ENCODE measurements at regions not wholly inside any gene's neighbourhood (a gene's known extent, or its start where the extent isn't known, plus 50 kb on each side); places are given as distances from the start of the nearest gene placed in this dataset.

DNA sequence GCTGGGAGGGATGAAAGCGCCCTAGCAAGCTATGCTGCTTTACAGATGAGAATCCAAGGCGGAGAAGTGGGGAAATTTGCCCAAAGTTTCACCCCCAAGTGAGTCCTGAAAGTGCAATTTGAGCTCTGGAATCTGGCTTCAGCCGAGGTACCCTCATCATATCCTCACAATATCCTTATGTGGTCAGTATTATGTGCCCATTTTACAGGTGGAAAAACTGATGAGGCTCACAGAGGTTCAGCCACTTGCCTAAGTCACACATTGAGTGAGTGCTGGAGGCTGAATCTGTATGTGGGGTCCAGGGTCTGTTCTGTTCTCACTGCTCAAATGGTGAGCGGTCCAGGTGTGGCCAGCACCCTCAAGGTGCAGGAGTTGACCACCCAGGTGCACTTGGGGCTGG, 85.3 kb downstream of the MATN1 start:
- DNase-seq (ENCODE audit: low read depth) = no peak

GRCh38 chr1:30637183-30637980, 86.0 kb downstream of the MATN1 start:
- no peak for DNase-seq (ENCODE audit: low read depth)

DNA sequence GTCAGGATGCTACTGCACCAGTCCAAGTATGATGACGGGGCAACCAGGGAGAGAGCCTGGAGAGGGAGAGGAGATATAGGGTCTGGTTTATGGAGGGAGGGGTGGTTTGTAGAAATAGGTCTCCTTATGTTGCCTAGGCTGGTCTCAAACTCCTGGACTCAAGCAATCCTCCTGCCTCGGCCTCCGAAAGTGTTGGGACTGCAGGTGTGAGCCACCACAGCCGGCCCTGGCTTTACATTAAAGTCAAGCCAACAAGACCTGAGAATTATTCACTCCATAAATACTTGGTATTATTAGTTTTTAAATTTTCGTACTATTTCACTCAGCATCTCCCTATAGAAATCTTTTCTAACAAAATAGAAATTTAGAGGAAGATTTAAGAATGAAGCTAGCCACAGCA, 86.8 kb downstream of the MATN1 start:
- DNase-seq (ENCODE audit: low read depth) = no peak

GRCh38 chr1:30635391-30635975, 87.9 kb downstream of the MATN1 start:
- DNase-seq (ENCODE audit: low read depth) = no peak

GRCh38 chr1:30634507-30634906, 88.9 kb downstream of the MATN1 start:
- no peak for DNase-seq (ENCODE audit: low read depth)

DNA sequence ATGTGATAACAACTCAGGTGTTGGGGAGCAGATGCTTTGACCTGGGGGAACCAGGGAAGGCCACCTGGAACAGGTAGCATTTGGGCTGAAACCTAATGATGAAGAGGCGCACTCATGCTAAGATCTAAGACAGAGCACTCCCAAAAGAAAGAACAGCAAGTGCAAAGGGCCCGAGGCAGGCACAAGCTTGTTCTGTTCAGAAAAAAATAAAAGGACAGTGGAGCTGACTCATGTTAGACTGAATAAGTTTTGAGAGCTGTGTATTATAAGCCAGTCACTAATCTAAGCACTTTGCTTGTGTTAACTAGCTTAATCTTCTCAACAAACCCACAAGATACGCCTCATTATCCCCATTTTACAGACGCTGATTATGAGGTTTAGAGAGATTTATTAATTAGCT, 90.1 kb downstream of the MATN1 start:
- no peak for DNase-seq (ENCODE audit: low read depth)

- DNase-seq (ENCODE audit: low read depth) = no peak
Observed at GRCh38 chr1:30632481-30632880, 90.9 kb downstream of the MATN1 start.

DNA sequence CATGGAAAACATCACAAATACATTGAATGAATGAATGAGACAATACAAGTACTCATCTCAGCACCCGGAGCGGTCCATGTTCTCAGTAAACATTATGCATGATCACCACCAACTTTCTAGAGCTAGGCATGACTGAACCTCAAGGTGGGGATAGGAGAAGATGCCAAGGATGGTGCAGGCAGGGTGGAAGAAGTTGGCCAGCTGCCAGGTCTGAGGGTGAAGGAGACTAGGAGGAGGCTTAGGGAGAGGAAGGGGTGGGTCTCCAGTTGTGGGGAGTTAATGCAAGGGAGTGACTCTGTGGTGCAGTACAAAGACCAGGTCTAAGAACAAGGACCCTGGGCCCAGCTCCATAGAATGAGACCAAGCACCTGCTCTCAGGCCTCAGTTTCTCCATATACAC, 91.7 kb downstream of the MATN1 start:
- no peak for DNase-seq (ENCODE audit: low read depth)

GRCh38 chr1:30629501-30629900, 93.9 kb downstream of the MATN1 start:
- no peak for DNase-seq (ENCODE audit: low read depth)

DNA sequence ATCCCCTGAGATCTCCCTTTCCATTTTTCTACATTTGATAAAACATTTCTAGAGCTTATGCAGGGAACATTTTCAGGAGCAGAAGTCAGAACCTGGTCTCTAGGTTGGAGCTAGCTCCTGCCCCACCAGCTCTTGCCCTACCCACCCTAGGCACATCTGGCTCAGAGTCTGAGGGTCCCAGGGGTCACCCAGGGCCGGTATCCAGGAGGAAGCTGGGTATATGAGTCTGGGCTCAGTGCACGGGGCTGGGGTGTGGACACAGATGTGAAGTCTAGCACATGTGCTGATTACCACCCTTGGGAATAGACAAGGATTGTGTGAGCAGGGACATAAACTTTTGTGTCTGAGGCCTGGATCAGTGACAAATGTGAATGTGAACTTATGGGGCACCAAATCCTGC, 95.4 kb downstream of the MATN1 start:
- DNase-seq (ENCODE audit: low read depth) = no peak

GRCh38 chr1:30627206-30627605, 96.2 kb downstream of the MATN1 start:
- no peak for DNase-seq (ENCODE audit: low read depth)

- no peak for DNase-seq (ENCODE audit: low read depth)
Observed at GRCh38 chr1:30623431-30623830, 100.0 kb downstream of the MATN1 start.

DNA sequence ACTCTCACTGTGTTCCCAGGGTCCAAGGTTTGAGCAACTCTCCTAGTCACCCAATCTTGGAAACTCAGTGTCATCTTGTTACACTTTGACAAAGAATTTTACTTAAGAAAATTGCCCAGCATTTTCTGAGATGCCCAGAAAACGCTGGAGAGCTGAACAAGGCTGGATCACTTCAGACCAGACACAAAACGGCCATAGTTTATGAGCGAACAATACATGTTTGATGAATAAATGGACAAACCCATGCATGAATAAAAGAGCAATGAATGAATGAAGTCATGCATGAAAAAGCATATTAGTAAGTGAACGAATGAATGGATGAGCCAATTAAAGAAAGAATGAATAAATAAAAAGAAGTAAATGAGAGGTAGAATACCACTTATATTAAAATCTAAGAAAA, 103.8 kb downstream of the MATN1 start:
- DNase-seq (ENCODE audit: low read depth) = no peak

DNA sequence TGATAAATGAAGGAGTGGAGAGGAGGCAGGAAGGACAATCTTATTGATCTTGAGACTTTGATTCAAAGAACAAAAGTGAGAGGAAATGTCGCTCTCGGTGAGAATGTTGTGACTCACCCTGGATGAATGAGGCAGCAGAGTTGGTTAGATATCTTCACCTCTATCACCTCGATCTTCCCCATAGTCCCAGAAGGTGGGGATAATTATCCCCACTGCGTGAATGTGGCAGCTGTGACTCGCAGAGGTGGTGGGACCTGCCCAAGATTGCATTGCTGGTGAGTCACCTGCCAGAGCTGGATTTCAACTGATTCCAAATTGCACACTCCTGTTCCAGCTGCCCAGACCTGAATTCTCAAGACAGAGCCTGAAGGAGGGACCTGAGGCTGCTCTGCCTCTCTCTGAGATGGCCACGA, 105.0 kb downstream of the MATN1 start:
- DNase-seq (ENCODE audit: low read depth) = peak; percentile 18

- DNase-seq (ENCODE audit: low read depth) = no peak
Observed at GRCh38 chr1:30616759-30617158, 106.6 kb downstream of the MATN1 start.

- DNase-seq (ENCODE audit: low read depth) = no peak
Observed at GRCh38 chr1:30615816-30616590, 107.4 kb downstream of the MATN1 start.

GRCh38 chr1:30615076-30615795, 108.1 kb downstream of the MATN1 start:
- no peak for DNase-seq (ENCODE audit: low read depth)

DNA sequence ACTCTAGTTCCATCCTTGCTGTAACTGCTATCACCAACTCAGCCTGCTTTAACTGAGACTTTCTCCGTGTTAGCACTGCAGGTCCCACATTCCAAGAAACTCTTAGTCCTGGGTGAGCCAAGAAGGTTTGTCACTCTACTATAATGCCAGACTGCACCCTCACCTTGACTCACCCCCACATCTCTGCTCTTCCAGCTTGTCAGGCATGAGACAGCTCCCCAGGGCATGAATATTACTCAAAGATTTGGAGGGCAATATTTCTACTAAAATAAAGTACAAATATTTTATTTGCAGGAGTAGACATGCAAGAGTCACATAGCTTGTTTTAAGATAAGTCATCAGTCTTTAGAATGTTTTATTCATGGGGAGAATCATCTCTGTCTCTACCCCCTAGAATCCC, 110.2 kb downstream of the MATN1 start:
- DNase-seq (ENCODE audit: low read depth) = no peak

DNA sequence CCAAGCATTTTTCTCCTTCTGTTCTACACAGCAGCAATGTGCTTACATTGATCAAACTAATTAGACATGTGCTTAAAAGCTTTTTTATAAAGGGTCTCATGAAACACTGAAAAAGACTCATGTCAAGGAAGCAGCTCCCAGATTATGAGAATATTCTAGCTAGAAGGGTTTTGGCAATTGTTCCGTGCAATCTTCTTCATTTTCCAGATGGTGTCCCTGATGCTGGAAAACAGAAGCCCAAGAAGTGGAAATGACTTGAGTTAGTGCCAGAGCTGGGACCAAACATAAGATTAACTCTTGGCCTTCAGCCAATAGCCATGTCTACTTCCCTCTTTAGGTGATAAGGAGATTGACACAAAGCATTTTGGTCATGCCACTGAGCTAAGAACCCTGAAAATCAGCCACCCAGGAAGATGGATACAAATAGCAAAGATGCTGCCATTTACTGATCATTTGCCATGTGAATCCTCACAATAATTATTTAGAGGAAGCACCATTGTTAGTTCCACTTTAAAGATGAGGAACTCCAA, 110.8 kb downstream of the MATN1 start:
- no peak for DNase-seq (ENCODE audit: low read depth)

GRCh38 chr1:30611741-30612309, 111.6 kb downstream of the MATN1 start:
- DNase-seq (ENCODE audit: low read depth) = no peak

DNA sequence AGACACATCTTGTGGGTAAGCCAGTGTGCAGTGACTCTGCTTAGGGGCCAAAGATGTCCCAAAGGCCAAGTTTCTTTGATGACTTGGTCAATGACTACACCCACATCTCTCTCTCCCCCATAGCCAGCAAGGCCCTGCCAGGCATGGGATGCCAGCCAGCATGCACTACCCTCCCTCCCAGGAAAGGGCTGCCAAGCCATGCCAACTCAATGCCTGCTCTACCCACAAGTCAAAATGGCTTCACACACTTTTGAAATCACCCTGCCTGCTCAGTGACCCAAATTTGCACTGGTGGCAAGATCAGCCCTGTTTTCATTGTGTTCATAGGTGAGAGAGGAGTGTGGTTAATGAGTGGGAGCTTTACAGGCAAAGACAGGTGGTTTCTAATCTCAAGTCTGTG, 112.5 kb downstream of the MATN1 start:
- DNase-seq (ENCODE audit: low read depth) = no peak

DNA sequence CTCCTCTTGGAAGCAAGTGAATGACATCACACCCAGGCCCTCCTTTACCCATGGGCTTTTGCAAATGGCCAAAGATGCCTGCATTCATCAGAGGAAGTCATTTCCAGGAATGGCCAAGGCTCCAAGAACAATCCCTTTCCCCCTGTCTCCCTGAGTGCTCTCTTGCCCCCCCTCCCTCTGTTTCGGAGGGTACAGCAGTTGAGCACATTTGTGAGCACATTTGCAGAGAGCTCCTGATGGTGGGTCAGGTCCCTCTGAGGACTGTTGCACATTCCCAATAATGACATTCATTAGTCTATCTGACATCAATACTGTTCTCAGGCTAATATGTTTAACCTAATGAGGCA, 113.4 kb downstream of the MATN1 start:
- DNase-seq (ENCODE audit: low read depth) = no peak
